Superior temporal gyrus (tissue), 1 donor: ENCODE measurements at regions not wholly inside any gene's neighbourhood (a gene's known extent, or its start where the extent isn't known, plus 50 kb on each side); places are given as distances from the start of the nearest gene placed in this dataset.
"Not testable (repeated sequence)": the region's sequence is repeated elsewhere in the genome, so short reads cannot be mapped to it uniquely, and the experiment has no call there.

ENCODE experiments used
- DNase-seq: peaks from one replicate; pipeline ENCODE4 v3.0.0-alpha.2; 2016; ENCODE audit errors: extremely low spot score

DNA sequence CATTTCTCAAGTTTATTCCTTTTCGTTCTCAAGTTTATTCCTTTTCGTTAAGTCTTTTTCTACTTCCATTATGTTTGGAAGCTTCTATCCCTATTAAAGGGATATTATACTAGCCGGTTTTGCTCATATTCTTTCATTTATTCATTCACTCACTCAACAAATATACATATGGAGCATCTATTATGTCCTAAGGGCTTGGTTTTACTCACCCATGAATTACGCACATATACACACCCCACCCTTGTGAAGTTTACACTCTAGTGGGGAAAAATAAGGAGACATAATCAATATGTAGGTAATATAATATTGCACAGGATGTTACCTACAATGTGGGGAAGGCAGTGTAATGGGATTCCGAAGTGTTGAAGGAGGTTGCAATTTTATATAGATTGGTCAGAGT lies 90.5 kb downstream of the ACTL7B start:
- no peak for DNase-seq

DNA sequence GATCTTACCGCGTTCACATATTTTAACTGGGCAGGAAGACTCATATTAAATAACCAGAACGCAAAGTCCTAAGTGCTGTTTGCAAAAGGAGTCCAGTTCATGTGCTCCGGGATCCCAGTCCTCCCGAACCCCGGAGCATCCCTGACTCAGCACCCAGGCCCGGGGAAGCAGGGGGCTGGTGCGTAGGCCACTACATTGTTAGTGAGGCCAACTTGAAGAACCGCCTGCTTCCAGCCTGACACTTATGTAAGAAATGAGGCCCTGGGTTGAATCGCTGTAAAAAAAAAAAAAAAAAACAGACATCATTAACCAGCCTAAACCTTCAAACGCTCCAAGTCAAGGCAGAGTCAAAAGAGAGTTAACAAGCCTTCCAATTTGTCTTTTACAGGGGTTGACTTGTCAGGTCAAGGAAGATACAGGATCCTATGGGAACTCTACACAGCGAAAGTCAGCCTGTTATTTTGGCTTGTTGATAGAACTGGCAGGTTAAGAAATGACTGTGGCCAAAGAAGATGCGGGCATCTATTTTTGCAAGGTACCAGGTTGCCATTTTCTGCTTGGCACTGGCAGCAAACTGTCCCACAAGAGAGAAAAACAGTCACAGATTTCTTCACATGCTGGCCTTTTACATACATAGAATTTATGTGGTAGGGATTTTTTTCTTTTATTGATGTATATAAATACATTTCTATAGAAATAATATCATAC lies 93.3 kb downstream of the ACTL7B start:
- no peak for DNase-seq

DNA sequence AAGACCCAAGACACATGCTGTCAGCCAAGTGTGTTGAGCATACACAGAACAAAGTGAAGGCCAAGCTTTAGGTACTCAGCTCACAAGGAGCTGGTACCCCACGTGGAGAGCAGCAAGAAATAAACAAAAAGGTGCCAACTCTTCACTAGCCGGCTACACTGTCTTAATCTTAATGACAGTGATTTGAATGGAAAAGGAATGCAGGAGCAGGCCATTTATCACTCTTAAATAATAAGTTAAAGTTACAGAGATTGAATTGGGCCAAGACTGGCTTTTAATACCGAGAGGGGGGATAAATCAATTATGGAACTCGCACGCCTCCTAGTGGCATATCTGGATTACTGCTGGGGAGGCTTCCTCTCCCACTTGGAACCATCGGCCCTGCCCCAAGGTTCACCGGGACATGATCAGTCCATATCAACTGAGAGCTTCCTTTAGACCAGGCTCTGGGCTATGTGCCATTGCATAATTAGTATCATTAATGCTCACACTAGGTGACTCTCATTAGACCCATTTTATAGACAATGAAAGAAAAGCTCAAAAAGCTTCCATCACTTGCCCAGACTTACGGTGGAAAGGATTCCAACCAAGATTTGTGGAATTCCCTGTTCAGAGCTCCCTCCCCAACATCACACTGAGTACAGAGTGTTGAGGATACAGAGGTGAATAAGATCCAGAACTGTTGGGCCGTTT lies 94.0 kb downstream of the ACTL7B start:
- peak; percentile 94 for DNase-seq

DNA sequence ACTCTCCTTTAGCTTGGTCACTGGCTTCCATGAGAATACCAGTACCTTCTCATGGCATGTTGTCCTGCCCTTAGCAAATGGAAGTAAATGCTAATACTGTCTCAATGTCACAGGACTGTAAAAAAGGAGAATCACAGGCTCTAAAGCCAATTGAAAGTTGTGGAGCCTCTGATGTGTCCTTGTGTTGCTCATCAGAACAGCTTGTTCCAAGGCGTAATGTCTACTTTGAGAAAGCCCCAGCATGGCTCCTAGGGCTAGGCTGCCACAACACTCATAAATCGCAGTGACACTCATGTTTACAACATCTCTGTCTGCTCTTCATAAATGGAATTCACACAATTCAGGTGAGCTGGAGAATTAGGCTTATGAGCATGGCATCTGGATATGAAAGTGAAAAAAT lies 94.9 kb downstream of the ACTL7B start:
- no peak for DNase-seq

DNA sequence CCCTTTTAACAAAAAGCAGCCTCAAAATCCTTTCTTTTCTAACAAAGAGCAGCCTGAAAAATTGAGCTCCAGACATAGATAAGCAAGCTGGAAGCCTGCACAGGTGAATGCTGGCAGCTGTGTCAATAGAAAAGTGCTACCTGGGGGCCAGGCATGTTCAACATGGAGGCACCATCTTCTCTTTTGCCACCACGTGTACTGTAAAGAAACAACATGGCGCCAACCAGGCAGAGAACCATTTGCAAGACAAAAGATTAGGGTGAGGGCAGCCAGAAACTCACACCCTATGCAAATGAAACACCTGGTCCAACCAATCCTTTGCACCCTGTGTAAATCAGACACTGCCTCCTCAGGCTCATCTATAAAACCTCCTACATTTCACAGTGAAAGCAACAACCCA lies 96.0 kb downstream of the ACTL7B start:
- no peak for DNase-seq

GRCh38 chr9:108759399-108759798 lies 96.4 kb downstream of the ACTL7B start:
- no peak for DNase-seq

DNA sequence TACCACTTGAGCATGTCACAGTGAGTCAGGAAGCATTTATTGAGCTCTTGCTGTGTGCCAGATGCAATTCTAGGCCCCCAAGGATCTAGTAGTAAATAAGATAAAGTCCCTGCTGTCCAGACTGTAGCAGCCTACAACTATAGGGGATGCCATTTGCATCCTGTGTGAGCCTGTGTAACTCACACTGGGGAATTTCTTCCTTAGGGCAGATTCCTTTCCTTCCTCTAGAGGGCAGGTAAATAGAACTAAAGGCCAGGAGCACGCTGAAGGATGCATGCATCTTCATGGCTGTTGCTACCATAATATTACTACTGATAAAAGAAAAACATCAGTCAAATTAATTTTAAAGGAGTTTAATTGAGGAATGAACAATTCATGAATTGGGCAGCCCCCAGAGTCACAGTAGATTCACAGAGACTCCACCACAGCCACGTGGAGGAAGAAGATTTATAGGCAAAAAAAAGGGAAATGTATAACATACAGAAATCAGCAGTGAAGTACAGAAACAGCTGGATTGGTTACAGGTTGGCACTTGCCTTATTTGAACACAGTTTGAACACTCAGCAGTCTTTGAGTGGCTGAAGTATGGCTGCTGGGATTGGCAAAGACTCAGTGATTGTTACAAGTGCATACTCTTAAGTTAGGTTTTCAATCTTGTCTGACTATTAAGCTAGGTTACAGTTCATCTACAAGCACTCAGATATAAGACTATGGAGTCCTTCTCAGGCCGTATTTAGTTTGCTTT lies 98.9 kb downstream of the ACTL7B start:
- DNase-seq = no peak

DNA sequence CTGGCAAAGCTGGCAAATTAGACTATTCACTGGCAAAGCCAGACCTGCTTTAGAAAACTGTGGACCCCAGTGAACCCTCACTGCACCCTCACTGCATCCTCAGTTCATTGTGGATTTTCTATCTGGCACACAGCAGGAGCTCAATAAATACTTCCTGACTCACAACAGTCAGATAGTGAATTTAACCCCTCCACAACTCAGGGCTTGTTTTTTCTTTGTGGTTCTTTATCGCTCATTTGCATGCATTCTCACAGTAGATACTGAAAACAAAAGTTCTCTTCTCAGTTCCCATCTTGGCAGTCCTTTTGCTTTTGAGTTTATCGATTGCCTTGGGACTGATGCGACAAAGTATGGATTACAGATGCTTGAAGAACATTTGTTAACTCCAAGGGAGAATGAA lies 99.8 kb downstream of the ACTL7B start:
- DNase-seq = no peak

- no peak for DNase-seq
Observed at GRCh38 chr9:108751369-108751768, 104.4 kb downstream of the ACTL7B start.

GRCh38 chr9:108750661-108751215 lies 105.0 kb downstream of the ACTL7B start:
- DNase-seq = no peak

GRCh38 chr9:108748776-108749175 lies 107.0 kb downstream of the ACTL7B start:
- no peak for DNase-seq

DNA sequence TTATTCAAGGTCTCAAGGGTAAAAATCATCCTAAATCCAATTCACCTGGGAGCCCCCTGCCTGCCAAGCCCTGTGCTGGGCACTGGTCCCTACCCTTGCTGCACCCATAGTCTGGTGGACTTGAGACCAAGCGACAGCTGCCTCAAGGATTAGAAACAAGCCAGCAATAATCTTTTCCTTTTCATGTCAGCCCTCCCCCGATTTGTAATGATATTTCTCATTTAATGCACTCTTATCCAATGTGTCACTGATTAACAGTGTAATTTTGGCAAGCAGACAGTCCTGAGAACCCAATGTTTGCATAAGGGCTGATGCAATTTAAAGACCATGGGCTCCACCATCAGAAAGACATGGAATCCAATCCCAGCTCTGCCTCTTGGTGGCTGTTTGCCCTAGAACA lies 108.9 kb downstream of the ACTL7B start:
- no peak for DNase-seq

- no peak for DNase-seq
Observed at GRCh38 chr9:108746001-108746400, 109.8 kb downstream of the ACTL7B start.

GRCh38 chr9:108744641-108745040 lies 111.1 kb downstream of the ACTL7B start:
- no peak for DNase-seq

DNA sequence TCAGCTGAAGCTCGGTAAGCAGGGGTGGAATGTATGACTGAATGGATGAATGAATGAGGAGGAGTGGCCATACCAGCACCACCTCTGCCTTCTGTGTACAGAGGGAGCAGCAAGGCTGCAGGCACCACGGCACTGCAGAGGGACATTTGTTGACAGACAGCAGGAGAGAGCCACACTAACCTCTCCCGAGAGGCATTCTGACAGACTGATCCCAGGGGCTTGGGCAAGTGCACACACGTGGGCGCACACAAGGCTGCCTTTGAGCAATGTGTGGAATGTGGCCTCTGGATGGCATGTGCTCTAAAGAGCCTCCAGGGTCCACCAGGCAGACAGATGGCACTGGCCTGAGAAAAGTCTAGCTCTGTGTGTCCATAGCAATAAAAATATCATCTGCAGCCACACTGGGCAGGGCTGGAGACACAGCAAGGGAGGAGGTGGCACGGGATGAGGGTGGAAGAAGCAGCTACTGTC lies 111.8 kb downstream of the ACTL7B start:
- DNase-seq = no peak

GRCh38 chr9:108743416-108743815 lies 112.4 kb downstream of the ACTL7B start:
- no peak for DNase-seq

- no peak for DNase-seq
Observed at GRCh38 chr9:108742191-108742590, 113.6 kb downstream of the ACTL7B start.

- not testable (repeated sequence) for DNase-seq
Observed at GRCh38 chr9:108731292-108731691, 124.5 kb downstream of the ACTL7B start.

- DNase-seq = peak; percentile 53
Observed at GRCh38 chr9:108727580-108728111, 128.1 kb downstream of the ACTL7B start.

DNA sequence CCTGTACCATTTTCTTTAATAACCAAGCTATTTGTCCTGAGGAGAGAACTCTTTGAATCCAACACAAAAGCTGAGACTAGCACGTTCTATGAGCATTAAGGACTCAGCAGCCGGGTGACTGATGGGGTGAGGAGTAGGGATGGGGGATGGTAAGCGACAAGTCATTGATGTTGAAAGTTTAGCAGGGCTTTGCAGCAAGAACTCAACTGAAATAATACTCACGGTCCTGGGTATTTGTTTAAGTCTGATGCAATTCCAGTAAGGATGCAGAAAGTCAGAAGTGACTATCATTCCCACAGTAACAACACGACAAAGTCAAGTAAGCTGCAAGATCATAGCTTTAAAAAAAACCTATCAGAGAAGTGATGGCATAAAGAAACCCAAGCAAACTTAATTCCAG lies 131.1 kb downstream of the ACTL7B start:
- no peak for DNase-seq

GRCh38 chr9:108724122-108724521 lies 131.7 kb downstream of the ACTL7B start:
- no peak for DNase-seq

- no peak for DNase-seq
Observed at GRCh38 chr9:108722396-108722795, 133.4 kb downstream of the ACTL7B start.
